ENCODE measurements at regions not wholly inside any gene's neighbourhood (a gene's known extent, or its start where the extent isn't known, plus 50 kb on each side); places are given as distances from the start of the nearest gene placed in this dataset.
"Not testable (repeated sequence)": the region's sequence is repeated elsewhere in the genome, so short reads cannot be mapped to it uniquely, and the experiment has no call there.

- Histone ChIP-seq H3K4me3 (ENCODE audit: low read depth, low read length) (no peak overlapping the region), H3K27ac (ENCODE audit: low read depth, low read length) (no peak overlapping the region), H3K9me3 (ENCODE audit: control insufficient read depth, insufficient read depth, low read length) (no peaks in the 10 kb centered on the region), H3K27me3 (ENCODE audit: control insufficient read depth, insufficient read depth, low read length) (no peaks in the 10 kb centered on the region)
- no peak for DNase-seq (ENCODE audit: low read depth, low spot score)
- ChIA-PET CTCF (no interaction called here), POLR2A (no interaction called here)
- TF ChIP-seq CTCF (IDR thresholded peaks at IDR 0.05; ENCODE audit: low read depth, low read length): no peak
Observed at GRCh38 chr4:99735822-99736221, 78.2 kb upstream of the C4orf54 start.

GRCh38 chr4:99734583-99735322 is 77.1 kb upstream of the C4orf54 start:
- H3K9me3 ChIP-seq (ENCODE audit: control insufficient read depth, insufficient read depth, low read length): no peaks in the 10 kb centered on the region
- H3K4me3 ChIP-seq (ENCODE audit: low read depth, low read length): no peak overlapping the region
- TF ChIP-seq CTCF (IDR thresholded peaks at IDR 0.05; ENCODE audit: low read depth, low read length): no peak
- CTCF ChIA-PET: no interaction called here
- DNase-seq (ENCODE audit: low read depth, low spot score): no peak
- POLR2A ChIA-PET: no interaction called here
- H3K27me3 ChIP-seq (ENCODE audit: control insufficient read depth, insufficient read depth, low read length): no peaks in the 10 kb centered on the region
- H3K27ac ChIP-seq (ENCODE audit: low read depth, low read length): no peak overlapping the region

- CTCF ChIA-PET; H3K27ac ChIP-seq (ENCODE audit: low read depth, low read length): not testable (repeated sequence)
Observed at GRCh38 chr4:99733455-99733854, 75.8 kb upstream of the C4orf54 start.

GRCh38 chr4:99729186-99729585 is 71.6 kb upstream of the C4orf54 start:
- TF ChIP-seq CTCF (IDR thresholded peaks at IDR 0.05; ENCODE audit: low read depth, low read length): no peak
- ChIA-PET CTCF (interaction anchor here (0.6 kb wide), 1 partner anchor 75 kb away, joined by 12 read pairs; no protein-coding TSS in a partner anchor), POLR2A (no interaction called here)
- Histone ChIP-seq H3K4me3 (ENCODE audit: low read depth, low read length) (no peak overlapping the region), H3K9me3 (ENCODE audit: control insufficient read depth, insufficient read depth, low read length) (no peaks in the 10 kb centered on the region), H3K27me3 (ENCODE audit: control insufficient read depth, insufficient read depth, low read length) (no peaks in the 10 kb centered on the region), H3K27ac (ENCODE audit: low read depth, low read length) (no peak overlapping the region)
- no peak for DNase-seq (ENCODE audit: low read depth, low spot score)

More at GRCh38 chr4:99733455-99733854, 75.8 kb upstream of the C4orf54 start:
- H3K27me3 ChIP-seq (ENCODE audit: control insufficient read depth, insufficient read depth, low read length); DNase-seq (ENCODE audit: low read depth, low spot score); H3K4me3 ChIP-seq (ENCODE audit: low read depth, low read length); H3K9me3 ChIP-seq (ENCODE audit: control insufficient read depth, insufficient read depth, low read length); POLR2A ChIA-PET: not testable (repeated sequence)

GRCh38 chr4:99724067-99724466 is 66.4 kb upstream of the C4orf54 start:
- Histone ChIP-seq H3K9me3 (ENCODE audit: control insufficient read depth, insufficient read depth, low read length) (no peaks in the 10 kb centered on the region), H3K27me3 (ENCODE audit: control insufficient read depth, insufficient read depth, low read length) (no peaks in the 10 kb centered on the region), H3K4me3 (ENCODE audit: low read depth, low read length) (no peak overlapping the region), H3K27ac (ENCODE audit: low read depth, low read length) (no peak overlapping the region)
- CTCF ChIA-PET: interaction anchor here (0.5 to 1.6 kb wide), 7 partner anchors 17 to 650 kb away, joined by 3 to 10 read pairs (median 6); no protein-coding TSS in a partner anchor
- POLR2A ChIA-PET: interaction anchor here (1.2 kb wide), 2 partner anchors 13 to 161 kb away, joined by 3 to 5 read pairs; partner anchors contain the start of gene TRMT10A
- no peak for DNase-seq (ENCODE audit: low read depth, low spot score)
- 0 out of 2 replicates have a peak, but pooled peaks have one; percentile 1 for TF ChIP-seq CTCF (IDR thresholded peaks at IDR 0.05; ENCODE audit: low read depth, low read length)
